KG1 (cell line): ENCODE measurements at regions not wholly inside any gene's neighbourhood (a gene's known extent, or its start where the extent isn't known, plus 50 kb on each side); places are given as distances from the start of the nearest gene placed in this dataset.

Experiments used
- DNase-seq: peaks from one replicate; lab custom pipeline; 2025; lab: John Stamatoyannopoulos, UW

GRCh38 chr5:2249026-2249425 is 366.3 kb upstream of the IRX4 start:
- no peak for DNase-seq

- DNase-seq: no peak
These were observed 359.8 kb upstream of the IRX4 start for GRCh38 chr5:2242539-2242938.

- no peak for DNase-seq
These were observed 359.1 kb upstream of the IRX4 start for GRCh38 chr5:2241842-2242241.

- no peak for DNase-seq
These were observed 357.6 kb upstream of the IRX4 start for GRCh38 chr5:2240118-2240904.

- DNase-seq: no peak
These were observed 356.6 kb upstream of the IRX4 start for GRCh38 chr5:2239201-2239910.

GRCh38 chr5:2238732-2239131 is 356.0 kb upstream of the IRX4 start:
- no peak for DNase-seq

GRCh38 chr5:2227433-2227832 is 344.7 kb upstream of the IRX4 start:
- no peak for DNase-seq

GRCh38 chr5:2224689-2225088 is 342.0 kb upstream of the IRX4 start:
- DNase-seq: no peak

GRCh38 chr5:2223303-2223702 is 340.6 kb upstream of the IRX4 start:
- DNase-seq: no peak

- no peak for DNase-seq
These were observed 339.7 kb upstream of the IRX4 start for GRCh38 chr5:2222246-2222992.

GRCh38 chr5:2221450-2221849 is 338.7 kb upstream of the IRX4 start:
- no peak for DNase-seq

GRCh38 chr5:2220741-2221140 is 338.0 kb upstream of the IRX4 start:
- DNase-seq: no peak

- DNase-seq: no peak
These were observed 336.5 kb upstream of the IRX4 start for GRCh38 chr5:2219149-2219776.

- no peak for DNase-seq
These were observed 334.5 kb upstream of the IRX4 start for GRCh38 chr5:2217219-2217618.

- DNase-seq: no peak
These were observed 332.3 kb upstream of the IRX4 start for GRCh38 chr5:2214910-2215590.

- DNase-seq: no peak
These were observed 330.5 kb upstream of the IRX4 start for GRCh38 chr5:2213121-2213730.

- no peak for DNase-seq
These were observed 329.8 kb upstream of the IRX4 start for GRCh38 chr5:2212481-2212880.

- no peak for DNase-seq
These were observed 325.5 kb upstream of the IRX4 start for GRCh38 chr5:2208239-2208544.

GRCh38 chr5:2207416-2208238 is 324.9 kb upstream of the IRX4 start:
- no peak for DNase-seq

GRCh38 chr5:2207109-2207399 is 324.3 kb upstream of the IRX4 start:
- no peak for DNase-seq
